GM12878 (cell line): ENCODE measurements at regions not wholly inside any gene's neighbourhood (a gene's known extent, or its start where the extent isn't known, plus 50 kb on each side); places are given as distances from the start of the nearest gene placed in this dataset.

Source experiments
- ATAC-seq: fragments of 200-7000 bp; cut with Tn5 transposase; 3 replicates; pipeline ENCODE4 v1.9.1; 2020; ENCODE audit warnings: mild to moderate bottlenecking, moderate library complexity
- BruUV-seq: library from RNA; stranded (reverse); fragments of 400-500 nt; replicated peaks from 2 replicates; lab custom pipeline; 2021; lab: Mats Ljungman, UMichigan
- CTCF ChIA-PET: fragments of 300-600 bp; sonication (Branson Sonifier 250); formaldehyde crosslinking; extraction: SDS; loops from one replicate; lab custom pipeline; 2021; ENCODE audit warnings: inconsistent platforms; lab: Yijun Ruan, JAX
- POLR2A ChIA-PET: fragments of 350-600 bp; formaldehyde crosslinking; extraction: SDS; loops from one replicate; lab custom pipeline; 2021; ENCODE audit warnings: inconsistent platforms; lab: Charles Lee
- RAD21 ChIA-PET: fragments of 300-600 bp; sonication (Branson Sonifier 250); formaldehyde crosslinking; loops from one replicate; lab custom pipeline; 2023; ENCODE audit warnings: antibody characterized with exemption; ENCODE audit not compliant: unreplicated experiment; lab: Charles Lee
- SMC1A ChIA-PET: fragments of 300-600 bp; sonication (Branson Sonifier 250); formaldehyde crosslinking; loops from one replicate; lab custom pipeline; 2023; ENCODE audit not compliant: unreplicated experiment, uncharacterized antibody; lab: Charles Lee
- DNase-seq: peaks from one replicate; pipeline ENCODE4 v3.0.0-alpha.2; 2011; ENCODE audit warnings: low read depth, low spot score
- FAIRE-seq: peaks from 3 replicates; lab custom pipeline; 2011; peaks lifted over from hg19 to GRCh38; lab: Jason Lieb, UNC
- H2AFZ ChIP-seq: 2 replicates; pipeline ENCODE4 v1.6.0; 2011; ENCODE audit warnings: low read depth, low read length, control low read depth; ENCODE audit not compliant: control insufficient read depth
- H3K27ac ChIP-seq: 2 replicates; pipeline ENCODE4 v1.5.1; 2011; ENCODE audit warnings: control low read depth; ENCODE audit not compliant: control insufficient read depth, insufficient read depth
- H3K27me3 ChIP-seq, 2 experiments: replicated peaks in 1 of 2; 2 replicates each; pipeline versions ENCODE4 v1.6.0 to v1.6.1; 2011; ENCODE audit warnings: low read length in 1 of 2; ENCODE audit not compliant: control insufficient read depth in 2 of 2, insufficient read depth in 2 of 2
- H3K36me3 ChIP-seq, 2 experiments: 2 replicates each; pipeline ENCODE4 v1.5.1; 2011; ENCODE audit warnings: low read length in 1 of 2; ENCODE audit not compliant: control insufficient read depth in 2 of 2, insufficient read depth in 2 of 2
- H3K4me1 ChIP-seq: 2 replicates; pipeline ENCODE4 v1.6.1; 2011; ENCODE audit warnings: mild to moderate bottlenecking, low read length, moderate library complexity, mixed read lengths; ENCODE audit not compliant: control insufficient read depth, insufficient read depth
- H3K4me2 ChIP-seq: 2 replicates; pipeline ENCODE4 v1.6.0; 2011; ENCODE audit warnings: control low read depth; ENCODE audit not compliant: control insufficient read depth, insufficient read depth
- H3K4me3 ChIP-seq: fragments of 200-600 bp; sonication (generic); 2 replicates; pipeline ENCODE4 v1.5.1; 2016
- H3K79me2 ChIP-seq: 2 replicates; pipeline ENCODE4 v1.6.0; 2011; ENCODE audit warnings: low read length; ENCODE audit not compliant: control insufficient read depth, insufficient read depth
- H3K9ac ChIP-seq: 2 replicates; pipeline ENCODE4 v1.8.0; 2011; ENCODE audit warnings: low read length, control low read depth, mixed read lengths; ENCODE audit not compliant: control insufficient read depth, insufficient read depth
- H3K9me3 ChIP-seq: replicated peaks from 3 replicates; pipeline ENCODE4 v1.5.1; 2011; ENCODE audit warnings: mild to moderate bottlenecking, low read length; ENCODE audit not compliant: control insufficient read depth, insufficient read depth
- H4K20me1 ChIP-seq: 2 replicates; pipeline ENCODE4 v1.6.0; 2011; ENCODE audit not compliant: control insufficient read depth, insufficient read depth
- CUX1 ChIP-seq: IDR thresholded peaks from 2 replicates; pipeline ENCODE4 v1.6.1; 2012; ENCODE audit warnings: improper control_type of control experiment, low read depth, low read length; ENCODE audit not compliant: insufficient replicate concordance
- EED ChIP-seq: sonication (generic); IDR thresholded peaks from 2 replicates; pipeline ENCODE4 v1.6.1; 2016; ENCODE audit warnings: antibody characterized with exemption, low read depth
- ESRRA ChIP-seq: IDR thresholded peaks from 2 replicates; pipeline ENCODE4 v1.6.1; 2012; ENCODE audit warnings: mild to moderate bottlenecking, low read length, improper control_type of control experiment
- MTA3 ChIP-seq: IDR thresholded peaks from 2 replicates; pipeline ENCODE4 v1.6.1; 2012; ENCODE audit warnings: low read length, inconsistent platforms, borderline replicate concordance
- RBBP5 ChIP-seq: fragments of 200-600 bp; sonication (generic); conservative IDR thresholded peaks from 2 replicates; pipeline ENCODE4 v1.6.1; 2016
- WGBS: methylation state at CpG from one replicate; pipeline ENCODE4 v1.1.6; 2016; ENCODE audit warnings: low lambda C conversion rate; ENCODE audit not compliant: insufficient replicate concordance, insufficient coverage; ENCODE audit errors: missing lambda C conversion rate; 5-methylcytosine and 5-hydroxymethylcytosine counted together
- in situ Hi-C: fragments of 300-500 bp; cut with MboI; formaldehyde crosslinking; loops from 9 replicates; pipeline ENCODE4 v1.14.3; 2018; ENCODE audit warnings: mixed read lengths
- intact Hi-C: fragments of 100-400 bp; cut with micrococcal nuclease; formaldehyde crosslinking; loops from one replicate; pipeline ENCODE4 v1.14.2; 2022; ENCODE audit not compliant: unreplicated experiment
- TF ChIP-seq, protein P1 (sequence below): fragments of 150-350 bp; IDR thresholded peaks from 2 replicates; pipeline ENCODE4 v1.6.1; 2016; ENCODE audit warnings: low read depth, low read length

DNA sequence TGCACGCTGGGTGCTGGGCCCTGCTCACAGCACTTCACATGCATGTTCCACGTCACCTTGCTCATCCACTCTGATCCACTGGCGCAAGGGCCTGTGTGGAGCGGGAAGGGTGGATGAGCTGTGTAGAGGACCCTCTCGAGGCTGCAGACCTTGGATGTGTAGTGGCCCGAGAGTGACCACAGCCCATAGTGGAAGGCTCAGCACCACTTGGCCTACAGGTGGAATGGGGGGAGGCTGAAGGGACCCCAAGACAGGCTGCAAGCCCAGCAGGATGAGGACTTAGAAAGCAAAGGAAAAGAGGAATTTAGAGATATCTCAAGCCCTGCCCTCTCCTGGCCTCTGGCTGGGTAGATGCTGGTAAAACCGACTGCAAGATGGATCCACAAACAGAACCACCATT is 175.9 kb upstream of the COPS8 start:
- Histone ChIP-seq H4K20me1 (no peaks in the 10 kb centered on the region), H3K79me2 (no peaks in the 10 kb centered on the region), H3K4me2 (no peak overlapping the region), H3K4me1 (no peaks in the 10 kb centered on the region), H3K27me3 (peaks cover 0 to 2% of the 10 kb centered on the region in 2 experiments; a peak in 3 of 4 replicates), H3K36me3 (no peaks in the 10 kb centered on the region), H3K4me3 (no peak overlapping the region), H3K9me3 (no peaks in the 10 kb centered on the region), H3K27ac (no peak overlapping the region), H2AFZ (no peak overlapping the region), H3K9ac (no peak overlapping the region)
- intact Hi-C loops (no loop called here), in situ Hi-C loops (no loop called here)
- BruUV-seq: no TSS peak
- ChIA-PET SMC1A (no interaction called here), CTCF (no interaction called here), POLR2A (no interaction called here), RAD21 (no interaction called here)
- DNase-seq (no peak), FAIRE-seq (no peak), ATAC-seq (no peak)
- WGBS: 51% methylated on average over 7 of the region's 7 CpGs
- TF ChIP-seq RBBP5 (no peak), CUX1 (no peak), ESRRA (no peak), MTA3 (no peak), EED (no peak)
- TF ChIP-seq, protein P1, sequence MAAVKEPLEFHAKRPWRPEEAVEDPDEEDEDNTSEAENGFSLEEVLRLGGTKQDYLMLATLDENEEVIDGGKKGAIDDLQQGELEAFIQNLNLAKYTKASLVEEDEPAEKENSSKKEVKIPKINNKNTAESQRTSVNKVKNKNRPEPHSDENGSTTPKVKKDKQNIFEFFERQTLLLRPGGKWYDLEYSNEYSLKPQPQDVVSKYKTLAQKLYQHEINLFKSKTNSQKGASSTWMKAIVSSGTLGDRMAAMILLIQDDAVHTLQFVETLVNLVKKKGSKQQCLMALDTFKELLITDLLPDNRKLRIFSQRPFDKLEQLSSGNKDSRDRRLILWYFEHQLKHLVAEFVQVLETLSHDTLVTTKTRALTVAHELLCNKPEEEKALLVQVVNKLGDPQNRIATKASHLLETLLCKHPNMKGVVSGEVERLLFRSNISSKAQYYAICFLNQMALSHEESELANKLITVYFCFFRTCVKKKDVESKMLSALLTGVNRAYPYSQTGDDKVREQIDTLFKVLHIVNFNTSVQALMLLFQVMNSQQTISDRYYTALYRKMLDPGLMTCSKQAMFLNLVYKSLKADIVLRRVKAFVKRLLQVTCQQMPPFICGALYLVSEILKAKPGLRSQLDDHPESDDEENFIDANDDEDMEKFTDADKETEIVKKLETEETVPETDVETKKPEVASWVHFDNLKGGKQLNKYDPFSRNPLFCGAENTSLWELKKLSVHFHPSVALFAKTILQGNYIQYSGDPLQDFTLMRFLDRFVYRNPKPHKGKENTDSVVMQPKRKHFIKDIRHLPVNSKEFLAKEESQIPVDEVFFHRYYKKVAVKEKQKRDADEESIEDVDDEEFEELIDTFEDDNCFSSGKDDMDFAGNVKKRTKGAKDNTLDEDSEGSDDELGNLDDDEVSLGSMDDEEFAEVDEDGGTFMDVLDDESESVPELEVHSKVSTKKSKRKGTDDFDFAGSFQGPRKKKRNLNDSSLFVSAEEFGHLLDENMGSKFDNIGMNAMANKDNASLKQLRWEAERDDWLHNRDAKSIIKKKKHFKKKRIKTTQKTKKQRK: no peak
